NCI-H2196 (cell line): ENCODE measurements at regions not wholly inside any gene's neighbourhood (a gene's known extent, or its start where the extent isn't known, plus 50 kb on each side); places are given as distances from the start of the nearest gene placed in this dataset.
"Not testable (repeated sequence)": the region's sequence is repeated elsewhere in the genome, so short reads cannot be mapped to it uniquely, and the experiment has no call there.

ENCODE experiments used
- DNase-seq: peaks from one replicate; lab custom pipeline; 2025; ENCODE audit not compliant: unreplicated experiment; lab: John Stamatoyannopoulos, UW

DNA sequence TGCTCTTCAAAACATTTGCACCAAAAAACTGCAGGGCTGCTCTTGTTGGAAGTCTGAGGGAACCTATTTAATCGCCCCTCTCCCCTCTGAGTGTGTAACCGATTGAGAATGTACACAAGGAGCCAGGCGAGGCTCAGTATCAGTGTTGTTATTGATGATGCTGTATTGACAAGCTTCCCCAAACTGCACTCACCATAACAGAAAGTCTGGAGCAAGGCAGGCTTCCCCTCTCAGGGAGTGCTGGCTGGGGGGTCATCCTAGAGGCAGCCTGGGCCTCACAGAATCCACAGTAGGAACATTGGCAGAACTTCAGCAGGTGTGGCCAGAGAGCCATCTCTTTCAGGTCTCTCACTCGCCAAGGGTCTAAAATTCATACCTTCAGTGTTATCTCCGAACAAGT is 58.1 kb upstream of the TUNAR start:
- DNase-seq = no peak

DNA sequence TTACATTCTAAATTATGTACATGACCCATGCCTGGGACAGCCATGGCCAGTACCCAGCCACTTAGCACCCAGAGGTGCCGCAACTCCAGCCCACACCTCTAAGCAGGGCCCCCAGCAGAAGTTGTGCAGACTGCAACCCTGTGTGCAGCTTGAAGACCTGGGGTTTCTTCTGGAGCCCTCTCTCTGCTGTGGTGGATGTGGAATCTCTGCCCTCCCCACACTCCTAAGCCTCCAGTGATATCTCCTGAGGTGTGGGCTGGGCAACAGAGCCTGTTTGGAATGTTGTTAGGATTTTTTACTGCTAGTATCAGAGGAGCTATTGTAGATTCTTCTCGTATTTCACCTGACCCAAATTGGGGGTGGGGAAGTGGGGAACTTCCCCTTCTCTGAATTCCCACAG is 59.4 kb upstream of the TUNAR start:
- DNase-seq = no peak

DNA sequence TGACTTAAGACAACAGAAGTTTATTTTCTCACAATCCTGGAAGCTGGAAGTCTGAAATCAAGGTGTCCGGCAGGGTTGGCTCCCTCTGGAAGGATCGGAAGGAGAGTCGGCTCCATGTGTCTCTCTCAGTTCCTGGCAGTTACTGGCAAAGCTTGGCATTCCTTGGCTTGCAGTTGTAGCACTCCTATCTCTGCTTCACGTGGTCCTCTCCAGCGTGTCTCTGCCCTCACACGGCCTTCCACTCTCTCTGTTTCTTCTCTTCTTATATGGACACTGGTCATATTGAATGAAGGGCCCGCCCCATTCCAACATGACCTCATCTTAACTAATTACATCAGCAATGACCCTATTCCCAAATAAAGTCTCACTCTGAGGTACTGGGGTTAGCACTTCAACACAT is 60.1 kb upstream of the TUNAR start:
- no peak for DNase-seq

DNA sequence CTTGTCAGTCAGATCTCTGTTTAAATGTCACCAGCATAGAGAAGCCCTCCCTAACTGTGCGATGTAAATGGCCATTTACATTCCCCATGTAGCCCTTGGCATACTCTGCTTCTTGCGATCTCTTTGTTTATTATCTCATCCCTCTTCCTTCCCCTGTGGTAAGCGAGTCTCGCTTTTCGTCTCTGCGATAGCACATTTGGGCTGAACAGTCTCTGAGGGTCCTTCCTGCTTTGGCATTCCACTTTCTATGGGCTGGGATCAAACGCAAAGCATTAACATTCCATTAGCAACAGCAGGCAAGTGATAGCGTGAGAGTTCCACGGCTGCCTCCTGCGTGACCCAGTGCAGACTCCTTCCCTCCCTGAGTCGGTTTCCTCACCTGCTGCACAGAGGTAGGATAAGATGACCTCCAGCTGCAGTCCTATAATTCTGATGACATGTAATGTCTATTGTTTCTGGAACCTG is 61.4 kb upstream of the TUNAR start:
- DNase-seq = no peak

DNA sequence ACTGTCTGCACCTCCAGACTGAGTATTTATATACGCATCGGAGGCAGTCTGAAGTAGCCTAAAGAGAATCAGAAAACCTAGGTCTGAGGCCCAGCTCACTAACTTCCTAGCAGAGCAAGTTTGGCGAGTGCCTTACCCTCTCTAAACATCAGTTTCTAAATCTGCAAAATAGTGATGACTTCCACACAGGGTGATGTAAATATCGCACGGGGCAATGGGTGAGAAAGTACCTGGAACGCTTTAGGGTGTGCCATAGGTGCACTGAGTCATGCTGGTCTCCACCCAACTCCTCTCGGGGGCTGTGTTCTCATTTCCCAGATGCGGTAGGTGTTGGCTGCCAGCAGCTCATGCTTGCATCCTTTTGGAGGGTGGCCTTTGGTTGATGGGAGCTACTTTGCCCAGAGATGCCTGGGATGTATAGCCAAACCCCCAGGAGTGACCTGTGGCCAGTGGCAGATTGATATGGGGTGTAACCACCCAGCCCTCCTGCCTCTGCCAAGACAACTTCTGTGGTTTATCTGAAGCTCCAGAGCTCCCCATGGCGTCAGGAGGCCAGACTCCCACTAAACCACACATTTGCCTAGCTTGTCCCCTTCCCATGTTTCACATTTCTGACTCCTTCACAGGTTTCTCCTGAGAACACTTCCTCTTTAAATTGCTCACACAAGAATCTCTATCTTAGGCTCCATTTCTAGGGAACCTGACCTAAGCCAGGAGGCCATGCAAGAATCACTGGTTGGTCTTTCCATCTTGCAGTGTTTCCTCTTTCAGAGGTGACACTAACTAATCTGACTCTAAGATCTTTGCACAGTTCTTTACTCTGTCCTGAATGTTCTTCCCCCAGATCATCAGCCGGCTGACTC is 62.0 kb upstream of the TUNAR start:
- DNase-seq = no peak

DNA sequence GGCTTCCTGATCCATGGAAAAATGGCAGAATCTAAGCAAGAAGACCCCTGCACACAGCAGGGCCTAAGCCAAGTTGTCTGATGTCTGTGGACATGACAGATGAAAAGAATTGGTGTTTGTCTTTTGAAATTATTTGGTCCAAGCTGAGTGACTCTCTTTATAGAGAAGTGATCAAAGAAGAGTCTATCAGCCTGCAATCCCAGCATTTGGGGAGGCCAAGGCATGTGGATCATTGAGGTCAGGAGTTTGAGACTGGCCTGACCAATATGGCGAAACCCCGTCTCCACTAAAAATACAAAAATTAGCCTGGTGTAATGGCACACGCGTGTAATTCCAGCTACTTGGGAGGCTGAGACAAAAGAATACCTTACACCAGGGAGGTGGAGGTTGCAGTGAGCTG is 64.8 kb upstream of the TUNAR start:
- no peak for DNase-seq

DNA sequence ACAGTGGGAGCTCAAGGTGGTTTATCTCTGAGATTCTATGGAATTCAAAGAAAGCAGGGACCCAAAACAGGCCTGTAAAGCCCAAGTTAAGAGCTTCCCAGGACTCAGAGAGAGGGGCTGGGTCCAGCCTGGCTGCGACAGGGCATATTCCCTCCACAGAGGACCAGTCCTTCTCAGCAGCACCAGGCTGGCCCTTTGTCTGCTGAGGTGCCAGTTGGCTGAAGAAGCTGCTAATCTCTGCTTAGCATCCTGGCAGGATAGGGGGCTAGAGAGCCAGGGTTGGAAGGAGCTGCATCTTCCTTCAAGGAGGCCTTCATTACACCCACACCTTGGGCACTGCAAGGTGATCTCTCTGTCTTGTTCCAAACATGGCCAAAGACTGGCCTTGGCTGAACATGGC is 68.3 kb upstream of the TUNAR start:
- no peak for DNase-seq

DNA sequence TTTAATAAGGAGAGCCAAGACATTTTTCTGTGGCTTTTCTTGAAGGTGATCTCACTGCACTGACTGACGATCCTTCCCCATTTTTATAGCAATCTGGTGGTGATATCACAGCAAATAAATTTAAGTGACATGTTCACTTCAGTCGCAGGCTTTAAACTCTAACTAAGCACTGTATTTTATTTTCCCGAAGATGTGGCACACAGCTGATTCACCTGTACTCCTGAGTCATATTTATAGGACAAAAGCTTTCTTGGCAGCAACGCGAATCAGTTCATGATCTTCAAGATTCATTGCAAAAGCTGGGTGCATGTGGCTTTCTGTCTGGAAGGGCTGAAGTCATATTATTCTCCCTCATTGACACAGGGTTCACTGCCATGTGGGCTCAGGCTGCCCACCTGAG is 79.8 kb upstream of the TUNAR start:
- no peak for DNase-seq

DNA sequence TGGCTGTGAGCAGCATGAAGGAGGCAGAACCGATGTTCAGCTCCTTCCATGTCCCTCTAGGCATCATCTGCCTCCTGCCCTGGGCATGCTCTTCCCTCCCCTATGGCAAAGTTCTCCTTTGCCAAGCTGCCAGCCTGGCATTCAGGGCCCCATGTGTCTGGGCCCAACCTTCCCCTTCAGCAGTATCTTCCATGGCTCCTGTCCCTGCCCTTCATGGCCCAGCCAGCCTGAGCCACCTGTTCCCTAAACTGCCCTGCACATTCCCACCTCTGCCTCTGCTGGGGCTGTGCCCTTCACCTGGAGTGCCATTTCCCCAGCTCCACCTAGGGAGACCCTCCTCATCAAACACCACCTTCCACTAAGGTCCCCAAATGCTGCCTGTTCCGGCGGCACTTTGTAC is 74.0 kb upstream of the TCL1A start:
- no peak for DNase-seq

DNA sequence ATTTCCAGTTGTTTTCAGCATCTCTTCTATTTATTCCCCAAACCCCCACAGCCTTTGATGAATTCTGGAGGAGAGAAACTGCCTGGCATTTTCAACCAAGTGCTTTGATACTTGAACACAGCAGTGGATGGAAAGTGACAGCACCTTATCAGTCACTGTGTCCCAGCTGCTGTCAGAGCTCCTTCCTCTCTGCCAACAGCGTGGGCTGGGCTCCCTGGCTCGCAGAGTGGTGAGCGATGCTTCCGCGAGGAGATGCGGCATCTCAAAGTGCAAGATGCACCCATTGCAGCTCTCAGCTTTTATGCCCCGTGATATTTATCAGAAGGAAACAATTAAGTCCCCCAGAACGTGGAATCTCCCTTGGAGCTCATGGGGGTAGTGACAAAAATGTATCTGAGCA is 72.6 kb upstream of the TCL1A start:
- no peak for DNase-seq

DNA sequence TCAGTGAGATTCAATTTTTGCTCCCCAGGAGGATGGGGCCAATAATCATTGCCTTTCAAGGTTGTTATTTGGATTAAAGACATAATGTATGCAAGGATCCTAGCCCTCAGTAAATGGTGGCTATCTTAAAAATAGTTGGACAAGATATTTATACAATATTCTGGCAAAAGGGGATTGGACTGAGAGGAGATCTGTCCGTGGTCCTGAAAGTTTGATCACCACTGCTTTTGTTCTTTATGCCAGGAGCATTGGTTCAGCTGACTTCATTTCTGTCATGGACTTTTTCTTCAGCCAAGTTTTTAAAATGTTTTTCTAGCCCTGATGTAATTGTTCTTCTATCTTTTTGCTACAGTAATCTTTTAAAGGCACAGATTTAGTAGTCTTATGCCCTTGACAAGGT is 70.2 kb upstream of the TCL1A start:
- DNase-seq = no peak

DNA sequence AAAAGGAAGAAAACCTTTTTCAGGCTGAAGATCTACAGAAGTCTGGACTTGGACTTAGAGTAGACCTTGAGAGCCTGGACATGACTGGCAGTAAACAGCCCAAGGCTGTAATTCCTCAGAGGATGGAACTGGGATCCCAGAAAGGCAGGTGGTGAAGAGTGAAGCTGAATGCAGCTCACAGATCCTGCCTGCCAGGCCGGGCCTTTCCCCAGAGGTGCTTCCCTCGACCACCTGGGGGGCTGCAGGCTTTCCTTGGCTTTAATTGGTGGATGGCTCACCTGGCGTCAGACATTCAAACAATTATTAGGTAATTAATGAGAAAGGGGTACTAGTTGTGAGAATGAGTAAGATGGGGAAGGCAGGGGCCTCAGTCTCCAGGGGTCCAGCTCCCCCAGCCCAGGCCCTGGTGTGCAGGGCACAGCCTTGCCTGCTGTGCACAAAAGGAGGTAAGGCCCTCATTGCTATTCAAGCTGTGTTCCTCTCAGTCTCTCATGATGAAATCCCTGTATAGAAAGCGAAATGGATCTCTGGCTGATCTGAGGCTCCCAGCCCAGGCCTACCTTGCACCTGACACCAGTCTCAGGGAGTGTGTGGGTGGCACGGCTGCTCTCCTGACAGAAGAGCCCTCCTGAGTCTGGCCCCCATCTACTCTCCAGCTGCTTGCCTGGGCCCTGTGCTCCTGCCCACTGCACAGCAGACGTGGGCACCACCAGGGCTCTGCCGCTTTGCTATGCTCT is 63.0 kb upstream of the TCL1A start:
- DNase-seq = no peak

DNA sequence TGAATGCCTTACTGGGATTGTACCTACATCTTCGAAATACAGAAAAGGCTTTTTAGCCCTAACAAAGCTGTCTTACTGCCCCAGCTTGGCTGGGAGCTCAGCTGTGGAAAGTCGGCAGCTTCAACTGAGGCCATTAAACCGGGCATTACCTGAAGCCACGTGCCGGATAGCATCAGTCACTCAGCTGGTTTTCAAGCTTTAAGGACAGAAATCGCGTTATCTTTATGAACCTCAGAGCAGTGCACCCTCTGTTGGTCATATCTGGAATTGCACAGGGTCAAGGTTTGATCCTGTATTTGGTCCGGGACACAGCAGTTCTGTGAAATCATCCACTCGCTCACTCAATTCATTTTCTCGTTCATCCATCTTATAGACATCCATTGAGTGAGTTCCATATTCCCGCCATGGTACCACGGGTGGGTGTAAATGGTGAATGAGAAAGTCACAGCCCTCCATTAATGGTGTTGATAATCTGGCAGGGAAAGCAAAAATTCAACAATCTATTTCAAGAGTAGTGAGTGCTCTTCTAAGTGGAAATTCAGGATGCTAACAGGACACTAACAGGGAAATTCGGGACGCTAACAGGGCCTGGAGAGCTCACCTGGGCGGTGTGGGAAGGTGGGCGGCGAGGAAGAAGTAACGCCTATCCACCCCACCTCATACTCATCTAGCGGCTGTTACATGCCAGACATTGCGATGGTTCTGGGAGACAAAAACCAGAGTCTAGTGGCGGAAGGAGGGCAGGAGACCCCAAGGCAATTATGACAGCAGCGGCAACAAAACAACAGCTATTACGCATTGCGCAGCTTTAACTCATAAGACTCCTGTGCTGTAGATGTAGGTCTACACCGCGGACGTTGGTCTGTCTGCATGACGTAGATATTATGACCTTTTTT is 60.6 kb upstream of the TCL1A start:
- peak; percentile 23 for DNase-seq

DNA sequence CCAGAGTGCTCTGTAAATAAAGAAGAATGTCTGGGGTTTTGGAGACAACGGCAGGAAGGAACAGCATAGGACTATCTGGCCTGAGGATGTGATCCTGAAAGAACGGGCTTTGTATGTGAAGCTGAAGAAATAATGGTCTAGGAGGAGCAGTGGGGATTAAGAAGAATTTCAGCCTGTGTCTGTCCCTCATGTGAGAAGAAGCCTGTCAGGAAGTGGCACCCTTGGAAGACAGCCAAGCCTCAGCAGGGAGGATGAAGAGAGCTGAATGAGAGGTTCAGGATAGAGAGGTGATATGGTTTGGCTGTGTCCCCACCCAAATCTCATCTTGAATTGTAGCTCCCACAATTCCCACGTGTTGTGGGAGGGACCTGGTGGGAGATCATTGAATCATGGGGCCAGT is 56.9 kb upstream of the TCL1A start:
- no peak for DNase-seq

DNA sequence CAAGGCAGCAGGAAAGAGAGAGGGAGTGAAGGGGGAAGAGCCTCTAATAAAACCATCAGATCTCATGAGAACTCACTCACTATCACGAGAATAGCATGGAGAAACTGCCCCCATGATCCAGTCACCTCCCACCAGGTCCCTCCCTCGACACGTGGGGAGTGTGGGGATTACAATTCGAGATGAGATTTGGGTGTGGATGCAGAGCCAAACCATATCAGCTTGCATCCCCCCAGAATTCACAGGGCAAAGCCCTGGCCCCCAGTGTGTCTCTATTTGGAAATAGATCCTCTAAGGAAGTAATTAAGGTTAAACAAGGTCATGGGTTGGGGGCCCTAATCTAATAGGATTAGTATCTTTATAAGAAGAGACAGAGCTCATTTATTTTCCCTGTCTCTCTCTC is 56.1 kb upstream of the TCL1A start:
- DNase-seq = no peak

DNA sequence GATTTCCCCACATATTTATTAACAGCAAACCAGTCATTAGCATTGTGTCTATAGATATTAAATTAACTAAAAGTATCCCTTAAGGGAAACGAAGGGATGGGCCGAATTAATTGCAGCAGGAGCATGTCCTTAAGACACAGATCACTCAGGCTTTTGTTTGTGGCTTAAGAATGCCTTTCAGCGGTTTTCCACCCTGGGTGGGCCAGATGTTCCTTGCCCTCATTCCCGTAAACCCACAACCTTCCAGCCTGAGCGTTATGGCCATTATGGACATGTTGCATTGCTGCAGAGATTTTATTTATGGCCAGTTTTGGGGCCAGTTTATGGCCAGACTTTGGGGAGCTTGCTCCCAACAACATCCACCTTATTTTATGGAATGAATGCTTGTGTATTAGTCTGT is 55.5 kb upstream of the TCL1A start:
- not testable (repeated sequence) for DNase-seq

DNA sequence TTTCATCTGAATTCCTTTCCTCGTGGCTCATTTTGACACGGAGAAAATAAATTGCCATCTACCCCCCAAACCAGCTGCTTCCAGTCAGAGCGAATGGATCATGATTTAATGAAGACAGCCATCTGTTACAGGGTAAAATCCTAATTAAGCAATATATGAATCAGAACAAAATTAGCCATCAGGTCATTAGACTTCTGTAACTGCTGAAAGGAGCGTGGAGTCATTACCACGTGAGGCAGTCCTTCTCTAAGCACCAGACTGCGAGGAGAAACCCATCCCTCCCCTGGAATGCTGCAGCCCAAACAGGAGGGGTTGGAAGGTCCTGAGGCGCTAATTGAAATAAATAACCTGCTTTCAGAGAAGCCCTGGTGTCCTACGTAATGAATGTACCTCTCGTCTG is 51.1 kb upstream of the TCL1A start:
- no peak for DNase-seq

DNA sequence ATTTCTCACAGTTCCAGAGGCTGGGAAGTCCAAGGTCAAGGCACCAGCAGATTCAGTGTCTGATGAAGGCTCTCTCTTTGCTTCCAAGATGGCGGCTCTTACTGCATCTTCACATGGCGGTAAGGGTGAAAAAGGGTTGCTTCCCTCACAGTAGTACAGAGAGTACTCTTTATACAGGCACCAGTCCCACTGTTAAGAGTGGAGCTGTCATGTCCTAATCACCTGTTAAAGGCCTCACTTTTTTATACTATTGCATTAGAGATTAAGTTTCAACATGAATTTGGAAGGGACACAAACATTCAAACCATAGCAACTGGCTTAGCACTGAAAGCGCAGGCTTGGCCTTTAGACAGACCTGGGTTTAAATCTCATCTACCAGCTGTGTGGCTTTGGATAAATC is 50.0 kb upstream of the TCL1A start:
- DNase-seq = no peak
